Endometrial microvascular endothelial cells (primary cell): ENCODE measurements at regions not wholly inside any gene's neighbourhood (a gene's known extent, or its start where the extent isn't known, plus 50 kb on each side); places are given as distances from the start of the nearest gene placed in this dataset.

Experiments used
- in situ Hi-C: cut with HindIII; loops from 2 replicates; pipeline ENCODE4 v1.10.0; 2017; ENCODE audit warnings: low sequenced_read_pairs, low pct_unique_long_range_greater_than_20kb; ENCODE audit errors: inconsistent ontology term

- in situ Hi-C loops, result loop anchor here (25.0 kb wide), 1 partner anchor 103 kb away; no protein-coding TSS in a partner anchor
Observed at GRCh38 chr1:200464784-200465400, 55.1 kb upstream of the ZNF281 start.
